ENCODE measurements at regions not wholly inside any gene's neighbourhood (a gene's known extent, or its start where the extent isn't known, plus 50 kb on each side); places are given as distances from the start of the nearest gene placed in this dataset.

- H3K27ac Mint-ChIP-seq, result no peak overlapping the region
- peaks cover 5% of the 10 kb centered on the region for H3K9me3 Mint-ChIP-seq (ENCODE audit: insufficient read depth)
- no peaks in the 10 kb centered on the region for H3K4me1 Mint-ChIP-seq
- Histone ChIP-seq H3K9me3 (ENCODE audit: control extremely low read depth in 1 of 3, control insufficient read depth in 2 of 3, insufficient read depth in 1 of 3, low read length in 2 of 3) (peaks cover 0 to 4% (median 1%) of the 10 kb centered on the region in 3 donors), H3K4me3 (ENCODE audit: control extremely low read depth in 1 of 5, extremely low read depth in 1 of 5, insufficient read depth in 1 of 5, low read depth in 2 of 5, low read length in 4 of 5) (no peak overlapping the region), H3K4me1 (ENCODE audit: control insufficient read depth in 2 of 2, insufficient read depth in 2 of 2, low read length in 2 of 2) (no peaks in the 10 kb centered on the region), H4K20me1 (ENCODE audit: control insufficient read depth, insufficient read depth, low read length, poor library complexity, severe bottlenecking) (no peaks in the 10 kb centered on the region), H3K79me2 (ENCODE audit: control insufficient read depth, insufficient read depth, low read length) (no peaks in the 10 kb centered on the region), H2AFZ (ENCODE audit: insufficient read depth, low read depth, low read length, poor library complexity, severe bottlenecking) (no peak overlapping the region), H3K27me3 (replicated peaks in 1 of 4; ENCODE audit: control extremely low read depth in 1 of 4, control insufficient read depth in 3 of 4, insufficient read depth in 4 of 4, low read length in 3 of 4) (no peaks in the 10 kb centered on the region), H3K4me2 (replicated peaks; ENCODE audit: low read depth, low read length, poor library complexity, severe bottlenecking) (no peak overlapping the region), H3K36me3 (replicated peaks in 1 of 2; ENCODE audit: control extremely low read depth in 1 of 2, control insufficient read depth in 1 of 2, extremely low read depth in 1 of 2, insufficient read depth in 2 of 2, low read length in 1 of 2) (no peaks in the 10 kb centered on the region), H3K27ac (ENCODE audit: low read length in 2 of 2) (no peak overlapping the region), H3K9ac (ENCODE audit: low read length) (no peak overlapping the region)
- H3K27me3 Mint-ChIP-seq, result no peaks in the 10 kb centered on the region
- intact Hi-C loops (cut with micrococcal nuclease), result no loop called here
- DNase-seq, result no peak
- TF ChIP-seq, protein P1, sequence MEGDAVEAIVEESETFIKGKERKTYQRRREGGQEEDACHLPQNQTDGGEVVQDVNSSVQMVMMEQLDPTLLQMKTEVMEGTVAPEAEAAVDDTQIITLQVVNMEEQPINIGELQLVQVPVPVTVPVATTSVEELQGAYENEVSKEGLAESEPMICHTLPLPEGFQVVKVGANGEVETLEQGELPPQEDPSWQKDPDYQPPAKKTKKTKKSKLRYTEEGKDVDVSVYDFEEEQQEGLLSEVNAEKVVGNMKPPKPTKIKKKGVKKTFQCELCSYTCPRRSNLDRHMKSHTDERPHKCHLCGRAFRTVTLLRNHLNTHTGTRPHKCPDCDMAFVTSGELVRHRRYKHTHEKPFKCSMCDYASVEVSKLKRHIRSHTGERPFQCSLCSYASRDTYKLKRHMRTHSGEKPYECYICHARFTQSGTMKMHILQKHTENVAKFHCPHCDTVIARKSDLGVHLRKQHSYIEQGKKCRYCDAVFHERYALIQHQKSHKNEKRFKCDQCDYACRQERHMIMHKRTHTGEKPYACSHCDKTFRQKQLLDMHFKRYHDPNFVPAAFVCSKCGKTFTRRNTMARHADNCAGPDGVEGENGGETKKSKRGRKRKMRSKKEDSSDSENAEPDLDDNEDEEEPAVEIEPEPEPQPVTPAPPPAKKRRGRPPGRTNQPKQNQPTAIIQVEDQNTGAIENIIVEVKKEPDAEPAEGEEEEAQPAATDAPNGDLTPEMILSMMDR (IDR thresholded peaks at IDR 0.05), result no peak
- no peak for TF ChIP-seq EZH2 (IDR thresholded peaks at IDR 0.05; ENCODE audit: borderline replicate concordance, insufficient read depth, low read depth, low read length, poor library complexity, severe bottlenecking)
- POLR2A ChIA-PET, result no interaction called here
- H3K4me3 Mint-ChIP-seq, result no peak overlapping the region
- no peak for ATAC-seq (ENCODE audit: low read depth)
- 76% methylated on average over 3 of the region's 5 CpGs for WGBS (ENCODE audit: insufficient coverage)
- CTCF ChIA-PET, result no interaction called here
Observed at GRCh38 chr22:34429314-34429713, 509.0 kb upstream of the LARGE1 start.

DNA sequence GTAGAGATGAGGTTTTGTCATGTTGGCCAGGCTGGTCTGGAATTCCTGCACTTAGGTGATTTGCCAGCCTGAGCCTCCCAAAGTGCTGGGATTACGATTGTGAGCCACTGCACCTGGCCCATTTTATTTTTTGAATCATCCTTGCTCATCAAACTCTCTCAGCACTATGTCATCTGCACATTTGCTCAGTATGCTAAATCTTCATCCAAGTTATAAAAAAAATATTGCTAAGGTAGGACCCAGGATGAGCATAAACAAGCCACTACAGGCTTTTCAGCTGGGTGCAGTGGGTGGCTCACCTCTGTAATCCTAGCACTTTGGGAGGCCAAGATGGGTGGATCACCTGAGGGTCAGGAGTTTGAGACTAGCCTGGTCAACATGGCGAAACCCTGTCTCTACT, 510.1 kb upstream of the LARGE1 start:
- no peak for DNase-seq
- CTCF ChIA-PET, result no interaction called here
- Histone ChIP-seq H3K4me3 (ENCODE audit: control extremely low read depth in 1 of 5, extremely low read depth in 1 of 5, insufficient read depth in 1 of 5, low read depth in 2 of 5, low read length in 4 of 5) (no peak overlapping the region), H3K36me3 (replicated peaks in 1 of 2; ENCODE audit: control extremely low read depth in 1 of 2, control insufficient read depth in 1 of 2, extremely low read depth in 1 of 2, insufficient read depth in 2 of 2, low read length in 1 of 2) (no peaks in the 10 kb centered on the region), H3K9ac (ENCODE audit: low read length) (no peak overlapping the region), H3K79me2 (ENCODE audit: control insufficient read depth, insufficient read depth, low read length) (no peaks in the 10 kb centered on the region), H3K27ac (ENCODE audit: low read length in 2 of 2) (no peak overlapping the region), H3K4me2 (replicated peaks; ENCODE audit: low read depth, low read length, poor library complexity, severe bottlenecking) (no peak overlapping the region), H3K4me1 (ENCODE audit: control insufficient read depth in 2 of 2, insufficient read depth in 2 of 2, low read length in 2 of 2) (no peaks in the 10 kb centered on the region), H4K20me1 (ENCODE audit: control insufficient read depth, insufficient read depth, low read length, poor library complexity, severe bottlenecking) (no peaks in the 10 kb centered on the region), H3K27me3 (replicated peaks in 1 of 4; ENCODE audit: control extremely low read depth in 1 of 4, control insufficient read depth in 3 of 4, insufficient read depth in 4 of 4, low read length in 3 of 4) (no peaks in the 10 kb centered on the region), H3K9me3 (ENCODE audit: control extremely low read depth in 1 of 3, control insufficient read depth in 2 of 3, insufficient read depth in 1 of 3, low read length in 2 of 3) (peaks cover 0 to 4% (median 1%) of the 10 kb centered on the region in 3 donors), H2AFZ (ENCODE audit: insufficient read depth, low read depth, low read length, poor library complexity, severe bottlenecking) (no peak overlapping the region)
- H3K27ac Mint-ChIP-seq, result no peak overlapping the region
- peaks cover 5% of the 10 kb centered on the region for H3K9me3 Mint-ChIP-seq (ENCODE audit: insufficient read depth)
- intact Hi-C loops (cut with micrococcal nuclease), result no loop called here
- TF ChIP-seq EZH2 (IDR thresholded peaks at IDR 0.05; ENCODE audit: borderline replicate concordance, insufficient read depth, low read depth, low read length, poor library complexity, severe bottlenecking), result no peak
- TF ChIP-seq, protein P1 (IDR thresholded peaks at IDR 0.05), result no peak
- no peaks in the 10 kb centered on the region for H3K27me3 Mint-ChIP-seq
- ATAC-seq (ENCODE audit: low read depth), result no peak
- POLR2A ChIA-PET, result no interaction called here
- no peaks in the 10 kb centered on the region for H3K4me1 Mint-ChIP-seq
- H3K4me3 Mint-ChIP-seq, result no peak overlapping the region
- 70% methylated on average over 2 of the region's 2 CpGs for WGBS (ENCODE audit: insufficient coverage)

Measured in B cell (primary cell).